ENCODE measurements at regions not wholly inside any gene's neighbourhood (a gene's known extent, or its start where the extent isn't known, plus 50 kb on each side); places are given as distances from the start of the nearest gene placed in this dataset.

DNA sequence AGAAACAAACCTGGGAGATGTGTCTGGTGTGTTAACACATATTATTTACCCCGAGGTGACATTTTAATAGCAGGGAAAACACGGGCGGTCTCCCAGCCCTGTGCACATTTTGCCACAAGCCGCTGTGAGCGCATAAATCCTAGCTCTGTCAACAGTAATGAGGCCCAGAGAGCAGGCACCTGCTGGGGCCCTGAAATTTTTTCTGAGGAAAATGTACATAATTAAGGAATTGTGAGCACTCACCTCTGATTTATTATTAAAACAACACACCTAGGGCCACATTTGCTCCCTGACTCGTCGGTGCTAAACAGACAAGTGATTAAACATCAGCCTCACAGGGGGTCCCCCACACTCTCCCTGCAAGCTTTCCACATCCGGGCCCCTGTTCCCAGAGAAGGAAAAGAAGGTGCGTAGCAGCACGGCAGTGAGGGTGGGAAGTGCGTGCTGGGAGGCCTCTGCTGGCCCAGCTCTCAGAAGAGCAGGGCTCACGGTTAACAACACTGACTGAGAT lies 616.3 kb downstream of the UQCRFS1 start:
- ChIA-PET POLR2A (interaction anchor here (0.7 to 1.2 kb wide), 2 partner anchors 19 to 115 kb away, joined by 3 read pairs; no protein-coding TSS in a partner anchor), CTCF (interaction anchor here (0.6 to 1.7 kb wide), 6 partner anchors 12 to 226 kb away, joined by 3 to 4 read pairs (median 3); no protein-coding TSS in a partner anchor), SMC1A (ENCODE audit: uncharacterized antibody, unreplicated experiment) (interaction anchor here (1.3 to 3.4 kb wide), 4 partner anchors 43 to 137 kb away, joined by 3 to 15 read pairs (median 4); no protein-coding TSS in a partner anchor), RAD21 (ENCODE audit: unreplicated experiment) (interaction anchor here (0.7 to 4.8 kb wide), 3 partner anchors 37 to 111 kb away, joined by 3 to 20 read pairs (median 4); no protein-coding TSS in a partner anchor)
- no peaks in the 10 kb centered on the region for H3K79me2 ChIP-seq (ENCODE audit: control insufficient read depth, insufficient read depth, low read length)
- H3K4me1 ChIP-seq (ENCODE audit: control insufficient read depth, insufficient read depth, low read length): no peaks in the 10 kb centered on the region
- no peak overlapping the region for H3K4me2 ChIP-seq (ENCODE audit: control insufficient read depth, insufficient read depth)
- no peak overlapping the region for H3K27ac ChIP-seq (ENCODE audit: control insufficient read depth, insufficient read depth)
- DNase-seq (ENCODE audit: low read depth, low spot score) (no peak), FAIRE-seq (no peak), ATAC-seq (no peak)
- intact Hi-C loops (cut with micrococcal nuclease; ENCODE audit: unreplicated experiment) (no loop called here), in situ Hi-C loops (cut with MboI) (no loop called here)
- no peaks in the 10 kb centered on the region for H3K36me3 ChIP-seq (ENCODE audit: control insufficient read depth in 2 of 2, insufficient read depth in 2 of 2, low read length in 1 of 2)
- WGBS (ENCODE audit: insufficient coverage, insufficient replicate concordance, low lambda C conversion rate, missing lambda C conversion rate): 21% methylated on average over 12 of the region's 12 CpGs
- H3K9me3 ChIP-seq (replicated peaks; ENCODE audit: control insufficient read depth, insufficient read depth, low read length): no peaks in the 10 kb centered on the region; the same call in 2 of the 3 replicates
- H4K20me1 ChIP-seq (ENCODE audit: control insufficient read depth, insufficient read depth): no peaks in the 10 kb centered on the region
- H3K4me3 ChIP-seq: no peak overlapping the region
- H2AFZ ChIP-seq (ENCODE audit: control insufficient read depth, low read depth, low read length): no peak overlapping the region
- H3K27me3 ChIP-seq (replicated peaks in 1 of 2; ENCODE audit: control insufficient read depth in 2 of 2, insufficient read depth in 2 of 2, low read length in 1 of 2): no peaks in the 10 kb centered on the region
- BruUV-seq (replicated peaks): no TSS peak
- no peak overlapping the region for H3K9ac ChIP-seq (ENCODE audit: control insufficient read depth, insufficient read depth, low read length)
- TF ChIP-seq BACH1 (IDR thresholded peaks at IDR 0.05; ENCODE audit: borderline replicate concordance) (no peak), SP1 (IDR thresholded peaks at IDR 0.05; ENCODE audit: low read depth, low read length) (no peak), NR2C2 (IDR thresholded peaks at IDR 0.05; ENCODE audit: borderline replicate concordance, control insufficient read depth, insufficient read length, low read depth) (no peak), BHLHE40 (IDR thresholded peaks at IDR 0.05; ENCODE audit: borderline replicate concordance in 1 of 2, low read depth in 2 of 2, low read length in 1 of 2) (no peak), RUNX3 (IDR thresholded peaks at IDR 0.05; ENCODE audit: low read length) (no peak), ATF7 (IDR thresholded peaks at IDR 0.05; ENCODE audit: low read depth) (no peak), ZNF384 (IDR thresholded peaks at IDR 0.05; ENCODE audit: borderline replicate concordance, low read depth, low read length) (no peak), CHD1 (IDR thresholded peaks at IDR 0.05; ENCODE audit: low read depth, low read length) (no peak), CHD4 (IDR thresholded peaks at IDR 0.05) (no peak), RCOR1 (conservative IDR thresholded peaks at IDR 0.05; ENCODE audit: low read depth, low read length) (no peak), NFXL1 (IDR thresholded peaks at IDR 0.05; ENCODE audit: borderline replicate concordance) (no peak), GABPA (IDR thresholded peaks at IDR 0.05; ENCODE audit: low read depth) (no peak), SREBF1 (IDR thresholded peaks at IDR 0.05; ENCODE audit: low read length) (no peak), CBX3 (IDR thresholded peaks at IDR 0.05; ENCODE audit: borderline replicate concordance, low read depth) (no peak)
- TF ChIP-seq, protein P1, sequence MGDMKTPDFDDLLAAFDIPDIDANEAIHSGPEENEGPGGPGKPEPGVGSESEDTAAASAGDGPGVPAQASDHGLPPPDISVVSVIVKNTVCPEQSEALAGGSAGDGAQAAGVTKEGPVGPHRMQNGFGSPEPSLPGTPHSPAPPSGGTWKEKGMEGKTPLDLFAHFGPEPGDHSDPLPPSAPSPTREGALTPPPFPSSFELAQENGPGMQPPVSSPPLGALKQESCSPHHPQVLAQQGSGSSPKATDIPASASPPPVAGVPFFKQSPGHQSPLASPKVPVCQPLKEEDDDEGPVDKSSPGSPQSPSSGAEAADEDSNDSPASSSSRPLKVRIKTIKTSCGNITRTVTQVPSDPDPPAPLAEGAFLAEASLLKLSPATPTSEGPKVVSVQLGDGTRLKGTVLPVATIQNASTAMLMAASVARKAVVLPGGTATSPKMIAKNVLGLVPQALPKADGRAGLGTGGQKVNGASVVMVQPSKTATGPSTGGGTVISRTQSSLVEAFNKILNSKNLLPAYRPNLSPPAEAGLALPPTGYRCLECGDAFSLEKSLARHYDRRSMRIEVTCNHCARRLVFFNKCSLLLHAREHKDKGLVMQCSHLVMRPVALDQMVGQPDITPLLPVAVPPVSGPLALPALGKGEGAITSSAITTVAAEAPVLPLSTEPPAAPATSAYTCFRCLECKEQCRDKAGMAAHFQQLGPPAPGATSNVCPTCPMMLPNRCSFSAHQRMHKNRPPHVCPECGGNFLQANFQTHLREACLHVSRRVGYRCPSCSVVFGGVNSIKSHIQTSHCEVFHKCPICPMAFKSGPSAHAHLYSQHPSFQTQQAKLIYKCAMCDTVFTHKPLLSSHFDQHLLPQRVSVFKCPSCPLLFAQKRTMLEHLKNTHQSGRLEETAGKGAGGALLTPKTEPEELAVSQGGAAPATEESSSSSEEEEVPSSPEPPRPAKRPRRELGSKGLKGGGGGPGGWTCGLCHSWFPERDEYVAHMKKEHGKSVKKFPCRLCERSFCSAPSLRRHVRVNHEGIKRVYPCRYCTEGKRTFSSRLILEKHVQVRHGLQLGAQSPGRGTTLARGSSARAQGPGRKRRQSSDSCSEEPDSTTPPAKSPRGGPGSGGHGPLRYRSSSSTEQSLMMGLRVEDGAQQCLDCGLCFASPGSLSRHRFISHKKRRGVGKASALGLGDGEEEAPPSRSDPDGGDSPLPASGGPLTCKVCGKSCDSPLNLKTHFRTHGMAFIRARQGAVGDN (IDR thresholded peaks at IDR 0.05): no peak
- TF ChIP-seq, protein P2, sequence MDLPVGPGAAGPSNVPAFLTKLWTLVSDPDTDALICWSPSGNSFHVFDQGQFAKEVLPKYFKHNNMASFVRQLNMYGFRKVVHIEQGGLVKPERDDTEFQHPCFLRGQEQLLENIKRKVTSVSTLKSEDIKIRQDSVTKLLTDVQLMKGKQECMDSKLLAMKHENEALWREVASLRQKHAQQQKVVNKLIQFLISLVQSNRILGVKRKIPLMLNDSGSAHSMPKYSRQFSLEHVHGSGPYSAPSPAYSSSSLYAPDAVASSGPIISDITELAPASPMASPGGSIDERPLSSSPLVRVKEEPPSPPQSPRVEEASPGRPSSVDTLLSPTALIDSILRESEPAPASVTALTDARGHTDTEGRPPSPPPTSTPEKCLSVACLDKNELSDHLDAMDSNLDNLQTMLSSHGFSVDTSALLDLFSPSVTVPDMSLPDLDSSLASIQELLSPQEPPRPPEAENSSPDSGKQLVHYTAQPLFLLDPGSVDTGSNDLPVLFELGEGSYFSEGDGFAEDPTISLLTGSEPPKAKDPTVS (IDR thresholded peaks at IDR 0.05; ENCODE audit: low read depth, low read length): no peak
- TF ChIP-seq, protein P3, sequence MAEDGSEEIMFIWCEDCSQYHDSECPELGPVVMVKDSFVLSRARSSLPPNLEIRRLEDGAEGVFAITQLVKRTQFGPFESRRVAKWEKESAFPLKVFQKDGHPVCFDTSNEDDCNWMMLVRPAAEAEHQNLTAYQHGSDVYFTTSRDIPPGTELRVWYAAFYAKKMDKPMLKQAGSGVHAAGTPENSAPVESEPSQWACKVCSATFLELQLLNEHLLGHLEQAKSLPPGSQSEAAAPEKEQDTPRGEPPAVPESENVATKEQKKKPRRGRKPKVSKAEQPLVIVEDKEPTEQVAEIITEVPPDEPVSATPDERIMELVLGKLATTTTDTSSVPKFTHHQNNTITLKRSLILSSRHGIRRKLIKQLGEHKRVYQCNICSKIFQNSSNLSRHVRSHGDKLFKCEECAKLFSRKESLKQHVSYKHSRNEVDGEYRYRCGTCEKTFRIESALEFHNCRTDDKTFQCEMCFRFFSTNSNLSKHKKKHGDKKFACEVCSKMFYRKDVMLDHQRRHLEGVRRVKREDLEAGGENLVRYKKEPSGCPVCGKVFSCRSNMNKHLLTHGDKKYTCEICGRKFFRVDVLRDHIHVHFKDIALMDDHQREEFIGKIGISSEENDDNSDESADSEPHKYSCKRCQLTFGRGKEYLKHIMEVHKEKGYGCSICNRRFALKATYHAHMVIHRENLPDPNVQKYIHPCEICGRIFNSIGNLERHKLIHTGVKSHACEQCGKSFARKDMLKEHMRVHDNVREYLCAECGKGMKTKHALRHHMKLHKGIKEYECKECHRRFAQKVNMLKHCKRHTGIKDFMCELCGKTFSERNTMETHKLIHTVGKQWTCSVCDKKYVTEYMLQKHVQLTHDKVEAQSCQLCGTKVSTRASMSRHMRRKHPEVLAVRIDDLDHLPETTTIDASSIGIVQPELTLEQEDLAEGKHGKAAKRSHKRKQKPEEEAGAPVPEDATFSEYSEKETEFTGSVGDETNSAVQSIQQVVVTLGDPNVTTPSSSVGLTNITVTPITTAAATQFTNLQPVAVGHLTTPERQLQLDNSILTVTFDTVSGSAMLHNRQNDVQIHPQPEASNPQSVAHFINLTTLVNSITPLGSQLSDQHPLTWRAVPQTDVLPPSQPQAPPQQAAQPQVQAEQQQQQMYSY (CRISPR knock-in tag; IDR thresholded peaks at IDR 0.05): no peak
